ENCODE measurements at regions not wholly inside any gene's neighbourhood (a gene's known extent, or its start where the extent isn't known, plus 50 kb on each side); places are given as distances from the start of the nearest gene placed in this dataset.

DNA sequence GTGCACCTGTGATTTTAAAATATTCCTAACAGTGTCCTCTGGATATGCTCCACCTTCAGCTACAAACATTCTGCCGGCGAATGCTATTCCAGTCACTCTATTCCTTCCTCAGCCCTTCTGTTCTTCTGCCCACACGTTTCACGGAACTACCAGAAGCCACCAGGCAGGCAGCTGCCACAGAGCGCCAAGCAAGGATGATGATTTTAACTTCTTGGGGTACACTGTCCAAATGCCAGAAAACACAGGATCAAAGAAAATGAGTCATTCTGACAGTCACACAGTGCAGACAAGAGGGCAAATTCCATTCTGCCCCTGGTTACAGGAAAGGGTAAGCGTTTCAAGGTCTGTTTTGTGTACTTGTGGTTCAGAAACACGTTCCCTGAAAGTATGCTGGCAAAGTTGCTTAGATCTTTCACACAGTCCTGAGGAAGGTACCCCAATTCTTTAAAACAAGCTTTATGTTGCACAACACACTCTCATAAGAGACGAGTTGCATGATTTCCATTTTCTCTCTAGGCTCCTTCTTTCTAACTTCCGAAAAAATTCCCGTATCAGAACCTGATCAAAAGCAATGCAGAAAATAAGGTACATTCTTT, 508.3 kb upstream of the PKN2 start:
- Mint-ChIP-seq H3K27me3 (peaks cover 9% of the 10 kb centered on the region), H3K4me3 (no peak overlapping the region), H3K9me3 (no peaks in the 10 kb centered on the region), H3K4me1 (no peaks in the 10 kb centered on the region), H3K36me3 (no peaks in the 10 kb centered on the region), H3K27ac (no peak overlapping the region)
- DNase-seq, result no peak
- POLR2A ChIA-PET, result no interaction called here
- ATAC-seq (ENCODE audit: low read depth), result no peak

- H3K36me3 Mint-ChIP-seq, result no peaks in the 10 kb centered on the region
- no peak for DNase-seq
- no peak overlapping the region for H3K27ac Mint-ChIP-seq
- ATAC-seq (ENCODE audit: low read depth), result no peak
- no peak overlapping the region for H3K4me3 Mint-ChIP-seq
- H3K4me1 Mint-ChIP-seq, result no peaks in the 10 kb centered on the region
- H3K27me3 Mint-ChIP-seq, result no peaks in the 10 kb centered on the region
- H3K9me3 Mint-ChIP-seq, result no peaks in the 10 kb centered on the region
- POLR2A ChIA-PET, result no interaction called here
Measured at GRCh38 chr1:88179943-88180342, 504.1 kb upstream of the PKN2 start.

GRCh38 chr1:88180449-88181108, 503.5 kb upstream of the PKN2 start:
- no peaks in the 10 kb centered on the region for H3K36me3 Mint-ChIP-seq
- no peaks in the 10 kb centered on the region for H3K27me3 Mint-ChIP-seq
- no peaks in the 10 kb centered on the region for H3K9me3 Mint-ChIP-seq
- ATAC-seq (ENCODE audit: low read depth), result peak; percentile 96
- no peaks in the 10 kb centered on the region for H3K4me1 Mint-ChIP-seq
- POLR2A ChIA-PET, result no interaction called here
- no peak overlapping the region for H3K4me3 Mint-ChIP-seq
- peak; percentile 60 for DNase-seq
- H3K27ac Mint-ChIP-seq, result no peak overlapping the region

- Mint-ChIP-seq H3K4me3 (no peak overlapping the region), H3K27ac (no peak overlapping the region), H3K4me1 (peaks cover 4% of the 10 kb centered on the region), H3K27me3 (peaks cover 2% of the 10 kb centered on the region), H3K36me3 (no peaks in the 10 kb centered on the region), H3K9me3 (no peaks in the 10 kb centered on the region)
- ATAC-seq (ENCODE audit: low read depth) (no peak), DNase-seq (no peak)
- POLR2A ChIA-PET, result no interaction called here
Measured at GRCh38 chr1:88186911-88187310, 497.2 kb upstream of the PKN2 start.

GRCh38 chr1:88188038-88188437, 496.0 kb upstream of the PKN2 start:
- H3K4me3 Mint-ChIP-seq, result no peak overlapping the region
- peaks cover 7% of the 10 kb centered on the region for H3K4me1 Mint-ChIP-seq
- H3K27ac Mint-ChIP-seq, result no peak overlapping the region
- POLR2A ChIA-PET, result no interaction called here
- ATAC-seq (ENCODE audit: low read depth) (no peak), DNase-seq (no peak)
- H3K36me3 Mint-ChIP-seq, result no peaks in the 10 kb centered on the region
- peaks cover 5% of the 10 kb centered on the region for H3K27me3 Mint-ChIP-seq
- H3K9me3 Mint-ChIP-seq, result no peaks in the 10 kb centered on the region

DNA sequence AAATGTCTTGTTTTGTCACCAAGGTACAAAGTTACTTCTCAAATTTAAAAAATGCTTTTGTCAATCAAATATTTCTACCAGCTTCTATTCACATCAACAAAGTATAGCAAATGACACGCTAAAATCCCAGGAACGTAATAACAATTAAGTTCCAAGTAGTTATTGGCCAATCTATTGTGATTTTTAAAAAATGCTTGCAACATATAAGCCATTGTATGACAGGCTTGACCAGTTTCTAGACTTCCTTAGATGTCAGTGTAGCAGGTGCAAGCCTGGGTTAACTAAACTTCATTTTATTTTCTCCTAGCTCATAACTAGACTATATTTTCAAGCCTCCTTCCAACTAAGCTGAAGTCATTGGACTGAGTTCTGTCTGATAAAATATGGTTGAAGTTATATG, 494.5 kb upstream of the PKN2 start:
- POLR2A ChIA-PET, result no interaction called here
- Mint-ChIP-seq H3K27me3 (peaks cover 9% of the 10 kb centered on the region), H3K9me3 (no peaks in the 10 kb centered on the region), H3K27ac (no peak overlapping the region), H3K4me3 (no peak overlapping the region), H3K4me1 (peaks cover 7% of the 10 kb centered on the region), H3K36me3 (no peaks in the 10 kb centered on the region)
- DNase-seq, result no peak
- no peak for ATAC-seq (ENCODE audit: low read depth)

- DNase-seq (no peak), ATAC-seq (ENCODE audit: low read depth) (no peak)
- no peak overlapping the region for H3K27ac Mint-ChIP-seq
- peaks cover 7% of the 10 kb centered on the region for H3K4me1 Mint-ChIP-seq
- H3K36me3 Mint-ChIP-seq, result no peaks in the 10 kb centered on the region
- no peaks in the 10 kb centered on the region for H3K9me3 Mint-ChIP-seq
- POLR2A ChIA-PET, result no interaction called here
- H3K4me3 Mint-ChIP-seq, result no peak overlapping the region
- peaks cover 9% of the 10 kb centered on the region for H3K27me3 Mint-ChIP-seq
Measured at GRCh38 chr1:88191917-88192316, 492.2 kb upstream of the PKN2 start.

- POLR2A ChIA-PET, result no interaction called here
- ATAC-seq (ENCODE audit: low read depth), result no peak
- Mint-ChIP-seq H3K36me3 (no peaks in the 10 kb centered on the region), H3K27me3 (peaks cover 12% of the 10 kb centered on the region), H3K4me1 (peaks cover 7% of the 10 kb centered on the region), H3K4me3 (no peak overlapping the region), H3K27ac (no peak overlapping the region), H3K9me3 (no peaks in the 10 kb centered on the region)
- no peak for DNase-seq
Measured at GRCh38 chr1:88194542-88194941, 489.5 kb upstream of the PKN2 start.

DNA sequence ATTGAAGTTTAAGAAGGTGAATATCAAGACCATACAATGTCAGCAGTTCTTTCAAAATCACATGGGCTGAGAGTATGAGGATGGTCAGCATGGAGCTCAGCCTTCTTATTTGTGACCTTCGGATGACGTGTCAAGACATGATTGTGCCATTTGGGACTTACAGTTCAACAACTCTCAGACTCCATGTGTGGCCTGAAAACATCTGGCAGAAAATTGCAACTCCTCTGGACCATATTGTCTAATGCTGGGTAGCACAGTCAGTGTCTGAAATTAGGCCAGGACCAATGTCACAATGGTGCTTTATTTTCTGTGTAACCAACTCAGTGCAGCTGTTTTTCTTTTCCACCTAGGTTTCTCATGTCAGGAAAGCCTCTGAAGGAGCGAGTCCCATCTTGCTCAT, 483.5 kb upstream of the PKN2 start:
- Mint-ChIP-seq H3K4me1 (no peaks in the 10 kb centered on the region), H3K36me3 (no peaks in the 10 kb centered on the region), H3K9me3 (no peaks in the 10 kb centered on the region), H3K27me3 (peaks cover 12% of the 10 kb centered on the region), H3K27ac (no peak overlapping the region), H3K4me3 (no peak overlapping the region)
- DNase-seq (no peak), ATAC-seq (ENCODE audit: low read depth) (no peak)
- POLR2A ChIA-PET, result no interaction called here

DNA sequence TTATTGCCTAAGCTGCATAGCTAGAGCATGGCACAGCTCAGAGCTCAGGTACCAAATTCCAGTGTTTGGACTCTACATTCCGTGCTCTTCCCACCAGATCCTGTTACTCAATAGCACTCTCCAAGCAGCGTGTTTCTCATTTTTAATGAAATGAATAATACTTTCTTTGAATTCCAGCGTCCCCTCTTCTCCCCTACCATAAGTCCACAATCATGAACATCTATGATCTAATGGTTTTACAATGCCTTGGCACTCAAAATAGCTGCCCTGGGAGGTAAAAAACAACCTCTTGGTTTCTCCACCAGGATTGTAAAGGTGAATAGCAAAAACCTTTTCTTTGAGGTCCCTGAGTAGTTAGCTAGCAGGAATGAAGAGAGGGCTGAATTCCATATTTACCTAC, 480.0 kb upstream of the PKN2 start:
- peaks cover 9% of the 10 kb centered on the region for H3K27me3 Mint-ChIP-seq

DNA sequence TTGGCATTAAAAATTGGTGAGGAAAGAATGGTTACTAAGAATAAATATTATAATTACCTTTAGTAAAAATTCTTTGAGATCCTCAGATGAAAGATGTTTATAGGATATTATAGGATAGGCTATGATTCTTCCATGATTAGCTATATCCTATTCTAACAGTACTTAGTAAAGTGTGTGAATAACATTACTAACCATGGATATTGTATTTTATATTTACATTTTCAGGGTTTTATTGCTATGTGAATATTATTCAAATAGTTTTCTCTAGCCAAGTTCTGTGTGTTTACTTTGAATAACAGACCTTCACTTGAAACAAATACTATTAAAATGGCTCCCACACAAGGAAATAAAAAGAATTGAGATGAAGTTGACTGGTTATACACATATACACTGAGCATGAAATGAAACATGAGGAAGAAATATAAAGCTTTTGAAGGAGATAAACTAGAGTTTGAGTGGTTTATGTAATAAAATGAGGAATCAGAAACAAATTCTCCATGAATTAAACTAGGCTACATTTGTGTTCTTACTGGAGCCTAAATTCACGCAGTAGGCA, 479.4 kb upstream of the PKN2 start:
- ATAC-seq (ENCODE audit: low read depth) (no peak), DNase-seq (no peak)
- no peaks in the 10 kb centered on the region for H3K9me3 Mint-ChIP-seq
- POLR2A ChIA-PET, result no interaction called here
- H3K4me1 Mint-ChIP-seq, result no peaks in the 10 kb centered on the region
- no peaks in the 10 kb centered on the region for H3K36me3 Mint-ChIP-seq
- H3K27ac Mint-ChIP-seq, result no peak overlapping the region
- H3K4me3 Mint-ChIP-seq, result no peak overlapping the region
- peaks cover 9% of the 10 kb centered on the region for H3K27me3 Mint-ChIP-seq

More for the DNA sequence above, 480.0 kb upstream of the PKN2 start:
- DNase-seq (no peak), ATAC-seq (ENCODE audit: low read depth) (no peak)
- Mint-ChIP-seq H3K36me3 (no peaks in the 10 kb centered on the region), H3K27ac (no peak overlapping the region), H3K9me3 (no peaks in the 10 kb centered on the region), H3K4me3 (no peak overlapping the region), H3K4me1 (no peaks in the 10 kb centered on the region)
- POLR2A ChIA-PET, result no interaction called here

- no peaks in the 10 kb centered on the region for H3K36me3 Mint-ChIP-seq
- POLR2A ChIA-PET, result no interaction called here
- no peaks in the 10 kb centered on the region for H3K27me3 Mint-ChIP-seq
- H3K4me1 Mint-ChIP-seq, result no peaks in the 10 kb centered on the region
- no peak for ATAC-seq (ENCODE audit: low read depth)
- H3K9me3 Mint-ChIP-seq, result no peaks in the 10 kb centered on the region
- H3K27ac Mint-ChIP-seq, result no peak overlapping the region
- H3K4me3 Mint-ChIP-seq, result no peak overlapping the region
- no peak for DNase-seq
Measured at GRCh38 chr1:88208389-88208788, 475.7 kb upstream of the PKN2 start.

GRCh38 chr1:88210103-88210787, 473.8 kb upstream of the PKN2 start:
- Mint-ChIP-seq H3K9me3 (no peaks in the 10 kb centered on the region), H3K4me1 (no peaks in the 10 kb centered on the region), H3K36me3 (no peaks in the 10 kb centered on the region), H3K27me3 (no peaks in the 10 kb centered on the region), H3K4me3 (no peak overlapping the region), H3K27ac (no peak overlapping the region)
- no peak for DNase-seq
- no peak for ATAC-seq (ENCODE audit: low read depth)
- POLR2A ChIA-PET, result no interaction called here

DNA sequence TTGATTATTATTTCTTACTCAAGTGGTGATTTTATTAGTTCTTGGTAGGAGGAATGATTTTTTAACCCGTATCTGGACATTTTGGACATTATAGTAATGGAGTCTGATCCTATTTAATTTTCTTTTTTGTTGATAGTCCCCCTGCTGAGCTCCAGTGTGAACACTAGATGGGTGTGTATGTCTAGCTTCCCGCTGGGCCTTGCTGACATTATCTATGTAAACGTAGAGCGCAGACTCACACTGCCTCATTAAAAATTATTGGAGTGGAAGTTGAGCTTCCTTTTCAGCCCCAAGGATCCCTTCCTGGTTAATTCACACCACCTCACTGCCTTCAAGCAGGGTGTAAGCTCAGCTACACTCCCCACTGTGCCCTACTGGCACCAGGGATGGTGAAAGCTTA, 467.6 kb upstream of the PKN2 start:
- H3K4me1 Mint-ChIP-seq, result no peaks in the 10 kb centered on the region
- POLR2A ChIA-PET, result no interaction called here
- no peaks in the 10 kb centered on the region for H3K36me3 Mint-ChIP-seq
- H3K9me3 Mint-ChIP-seq, result no peaks in the 10 kb centered on the region
- DNase-seq (no peak), ATAC-seq (ENCODE audit: low read depth) (no peak)
- no peak overlapping the region for H3K27ac Mint-ChIP-seq
- H3K4me3 Mint-ChIP-seq, result no peak overlapping the region
- H3K27me3 Mint-ChIP-seq, result no peaks in the 10 kb centered on the region
